Suprapubic skin (tissue), 3 donors: ENCODE measurements at regions not wholly inside any gene's neighbourhood (a gene's known extent, or its start where the extent isn't known, plus 50 kb on each side); places are given as distances from the start of the nearest gene placed in this dataset.

Source experiments
- EP300 ChIP-seq: sonication (generic); formaldehyde crosslinking; IDR thresholded peaks from one replicate; pipeline ENCODE4 v1.6.1; 2017; ENCODE audit warnings: antibody characterized with exemption
- TF ChIP-seq, protein P1 (sequence below), 2 donors: fragments of 200-600 bp in 1 of 2; fragments of 450-650 bp in 1 of 2; sonication (generic) in 1 of 2; IDR thresholded peaks; one replicate each; pipeline ENCODE4 v1.5.1; 2016 to 2019; ENCODE audit warnings: antibody characterized with exemption in 2 of 2, mild to moderate bottlenecking in 1 of 2, moderate library complexity in 1 of 2

DNA sequence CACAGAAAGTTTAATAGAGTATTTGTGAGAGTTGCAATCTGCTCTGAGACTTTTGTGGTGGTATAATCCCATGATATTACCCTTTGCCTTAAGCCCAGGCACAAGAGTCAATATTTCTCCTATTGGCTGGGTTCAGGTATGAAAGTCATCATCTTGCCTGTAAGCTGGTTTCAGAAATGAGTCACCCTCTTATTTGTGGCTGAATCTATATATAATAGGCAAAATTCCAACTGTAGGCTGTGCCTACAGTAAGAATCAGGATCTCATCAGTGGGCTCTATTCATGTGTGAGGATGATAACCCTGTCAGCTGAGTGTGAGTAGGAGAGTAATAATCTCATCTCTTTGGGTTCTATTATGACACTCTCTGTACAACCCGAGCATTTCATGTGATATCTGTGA, 2103.1 kb downstream of the TP53TG3F start:
- TF ChIP-seq, protein P1, sequence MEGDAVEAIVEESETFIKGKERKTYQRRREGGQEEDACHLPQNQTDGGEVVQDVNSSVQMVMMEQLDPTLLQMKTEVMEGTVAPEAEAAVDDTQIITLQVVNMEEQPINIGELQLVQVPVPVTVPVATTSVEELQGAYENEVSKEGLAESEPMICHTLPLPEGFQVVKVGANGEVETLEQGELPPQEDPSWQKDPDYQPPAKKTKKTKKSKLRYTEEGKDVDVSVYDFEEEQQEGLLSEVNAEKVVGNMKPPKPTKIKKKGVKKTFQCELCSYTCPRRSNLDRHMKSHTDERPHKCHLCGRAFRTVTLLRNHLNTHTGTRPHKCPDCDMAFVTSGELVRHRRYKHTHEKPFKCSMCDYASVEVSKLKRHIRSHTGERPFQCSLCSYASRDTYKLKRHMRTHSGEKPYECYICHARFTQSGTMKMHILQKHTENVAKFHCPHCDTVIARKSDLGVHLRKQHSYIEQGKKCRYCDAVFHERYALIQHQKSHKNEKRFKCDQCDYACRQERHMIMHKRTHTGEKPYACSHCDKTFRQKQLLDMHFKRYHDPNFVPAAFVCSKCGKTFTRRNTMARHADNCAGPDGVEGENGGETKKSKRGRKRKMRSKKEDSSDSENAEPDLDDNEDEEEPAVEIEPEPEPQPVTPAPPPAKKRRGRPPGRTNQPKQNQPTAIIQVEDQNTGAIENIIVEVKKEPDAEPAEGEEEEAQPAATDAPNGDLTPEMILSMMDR (IDR thresholded peaks at IDR 0.05): no peak
- no peak for TF ChIP-seq EP300
